Upper lobe of right lung (tissue), 1 donor: ENCODE measurements at regions not wholly inside any gene's neighbourhood (a gene's known extent, or its start where the extent isn't known, plus 50 kb on each side); places are given as distances from the start of the nearest gene placed in this dataset.

Source experiments
- ATAC-seq: fragments of 200-7000 bp; cut with Tn5 transposase; one replicate; pipeline ENCODE4 v1.9.1; 2020; ENCODE audit warnings: mild to moderate bottlenecking, moderate library complexity
- DNase-seq: peaks from one replicate; pipeline ENCODE4 v3.0.0-alpha.2; 2020
- H3K27ac ChIP-seq: fragments of 200-600 bp; one replicate; pipeline ENCODE4 v1.8.0; 2022
- H3K27me3 ChIP-seq: fragments of 200-600 bp; one replicate; pipeline ENCODE4 v1.8.0; 2022; ENCODE audit warnings: mild to moderate bottlenecking
- H3K36me3 ChIP-seq: fragments of 200-600 bp; one replicate; pipeline ENCODE4 v1.8.0; 2022
- H3K4me1 ChIP-seq: fragments of 200-600 bp; one replicate; pipeline ENCODE4 v1.8.0; 2022
- H3K4me3 ChIP-seq: fragments of 200-600 bp; one replicate; pipeline ENCODE4 v1.8.0; 2022; ENCODE audit warnings: mild to moderate bottlenecking
- H3K9me3 ChIP-seq: fragments of 200-600 bp; one replicate; pipeline ENCODE4 v1.8.0; 2022
- CTCF ChIP-seq: fragments of 200-600 bp; IDR thresholded peaks from one replicate; pipeline ENCODE4 v1.8.0; 2022; ENCODE audit warnings: antibody characterized with exemption
- intact Hi-C: fragments of 100-400 bp; cut with DNase I; formaldehyde crosslinking; loops from one replicate; pipeline ENCODE4 v1.11.0; 2022
- donor health status: DM: no; HTN: yes; CAD: no; lungs with severe emphysema.

GRCh38 chr15:35627696-35628095 is 81.7 kb upstream of the DPH6 start:
- DNase-seq: no peak
- intact Hi-C loops: no loop called here
- H3K9me3 ChIP-seq: no peaks in the 10 kb centered on the region

GRCh38 chr15:35629766-35630165 is 83.8 kb upstream of the DPH6 start:
- Histone ChIP-seq H3K4me1 (peaks cover 10% of the 10 kb centered on the region), H3K9me3 (no peaks in the 10 kb centered on the region), H3K4me3 (no peak overlapping the region), H3K27ac (no peak overlapping the region), H3K36me3 (no peaks in the 10 kb centered on the region), H3K27me3 (no peaks in the 10 kb centered on the region)
- TF ChIP-seq CTCF: no peak
- intact Hi-C loops: no loop called here
- no peak for DNase-seq
- no peak for ATAC-seq

More at GRCh38 chr15:35627696-35628095, 81.7 kb upstream of the DPH6 start:
- Histone ChIP-seq H3K4me3 (no peak overlapping the region), H3K27ac (no peak overlapping the region), H3K4me1 (peaks cover 10% of the 10 kb centered on the region), H3K36me3 (no peaks in the 10 kb centered on the region), H3K27me3 (no peaks in the 10 kb centered on the region)
- no peak for ATAC-seq
- no peak for TF ChIP-seq CTCF

GRCh38 chr15:35630532-35630931 is 84.6 kb upstream of the DPH6 start:
- Histone ChIP-seq H3K27me3 (no peaks in the 10 kb centered on the region), H3K4me1 (peaks cover 7% of the 10 kb centered on the region), H3K9me3 (no peaks in the 10 kb centered on the region), H3K36me3 (no peaks in the 10 kb centered on the region), H3K27ac (no peak overlapping the region), H3K4me3 (no peak overlapping the region)
- ATAC-seq (peak; percentile 86), DNase-seq (no peak)
- intact Hi-C loops: no loop called here
- TF ChIP-seq CTCF: no peak

GRCh38 chr15:35630985-35631384 is 85.0 kb upstream of the DPH6 start:
- ATAC-seq (peak; percentile 20), DNase-seq (no peak)
- TF ChIP-seq CTCF: no peak
- H3K9me3 ChIP-seq: no peaks in the 10 kb centered on the region
- intact Hi-C loops: no loop called here
- no peaks in the 10 kb centered on the region for H3K27me3 ChIP-seq
- H3K4me1 ChIP-seq: peaks cover 7% of the 10 kb centered on the region
- H3K4me3 ChIP-seq: no peak overlapping the region
- H3K27ac ChIP-seq: no peak overlapping the region
- no peaks in the 10 kb centered on the region for H3K36me3 ChIP-seq

GRCh38 chr15:35633677-35634076 is 87.7 kb upstream of the DPH6 start:
- no peaks in the 10 kb centered on the region for H3K36me3 ChIP-seq
- no peak overlapping the region for H3K4me3 ChIP-seq
- H3K27me3 ChIP-seq: no peaks in the 10 kb centered on the region
- H3K4me1 ChIP-seq: no peaks in the 10 kb centered on the region
- no peaks in the 10 kb centered on the region for H3K9me3 ChIP-seq
- ATAC-seq (no peak), DNase-seq (no peak)
- no peak for TF ChIP-seq CTCF
- H3K27ac ChIP-seq: no peak overlapping the region
- intact Hi-C loops: no loop called here

GRCh38 chr15:35646790-35647189 is 100.8 kb upstream of the DPH6 start:
- DNase-seq (no peak), ATAC-seq (no peak)
- no peak for TF ChIP-seq CTCF
- intact Hi-C loops: no loop called here
- Histone ChIP-seq H3K27ac (no peak overlapping the region), H3K9me3 (no peaks in the 10 kb centered on the region), H3K27me3 (no peaks in the 10 kb centered on the region), H3K4me1 (no peaks in the 10 kb centered on the region), H3K36me3 (no peaks in the 10 kb centered on the region), H3K4me3 (no peak overlapping the region)
